Fibroblast of skin of left biceps (primary cell): ENCODE measurements at regions not wholly inside any gene's neighbourhood (a gene's known extent, or its start where the extent isn't known, plus 50 kb on each side); places are given as distances from the start of the nearest gene placed in this dataset.
"Not testable (repeated sequence)": the region's sequence is repeated elsewhere in the genome, so short reads cannot be mapped to it uniquely, and the experiment has no call there.

Experiments
- DNase-seq, 2 experiments: peaks; one replicate each; pipeline ENCODE4 v3.0.0-alpha.2; 2013; ENCODE audit warnings: low read depth in 2 of 2

DNA sequence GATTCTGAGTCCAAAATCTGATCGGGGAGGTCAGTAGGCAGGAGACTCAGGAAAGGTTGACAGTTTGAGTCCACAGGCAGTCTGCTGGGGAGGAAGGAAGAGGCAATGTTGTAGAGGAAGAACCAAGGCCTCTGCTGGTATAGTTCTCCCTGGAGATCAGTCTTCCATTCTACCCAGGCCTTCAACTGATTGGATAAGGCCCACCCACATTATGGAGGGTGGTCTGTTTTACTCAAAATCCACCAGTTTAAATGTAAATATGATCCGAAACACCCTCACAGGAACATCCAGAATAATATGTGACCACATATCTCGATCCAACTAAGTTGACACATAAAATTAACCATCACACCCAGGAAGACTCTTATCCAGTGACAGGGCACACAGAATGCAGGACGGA lies 425.3 kb upstream of the ZMIZ1 start:
- DNase-seq: no peak

DNA sequence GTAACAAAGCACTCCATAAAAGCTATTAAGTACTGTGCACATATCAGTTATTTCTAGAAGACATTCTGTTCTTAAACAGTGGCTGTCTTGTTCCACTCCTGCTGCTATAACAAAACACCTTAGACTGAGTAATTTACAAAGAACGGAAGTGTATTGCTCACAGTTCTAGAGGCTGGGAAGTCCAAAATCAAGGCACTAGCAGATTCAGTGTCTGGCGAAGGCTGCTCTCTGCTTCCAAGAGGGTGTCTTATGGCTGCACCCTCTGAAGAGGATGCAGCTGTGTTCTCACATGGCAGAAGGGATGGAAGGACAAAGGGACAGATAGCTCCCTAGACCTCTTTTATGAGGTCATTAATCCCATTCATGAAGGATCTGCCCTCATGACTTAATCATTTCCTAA lies 424.2 kb upstream of the ZMIZ1 start:
- DNase-seq: no peak

DNA sequence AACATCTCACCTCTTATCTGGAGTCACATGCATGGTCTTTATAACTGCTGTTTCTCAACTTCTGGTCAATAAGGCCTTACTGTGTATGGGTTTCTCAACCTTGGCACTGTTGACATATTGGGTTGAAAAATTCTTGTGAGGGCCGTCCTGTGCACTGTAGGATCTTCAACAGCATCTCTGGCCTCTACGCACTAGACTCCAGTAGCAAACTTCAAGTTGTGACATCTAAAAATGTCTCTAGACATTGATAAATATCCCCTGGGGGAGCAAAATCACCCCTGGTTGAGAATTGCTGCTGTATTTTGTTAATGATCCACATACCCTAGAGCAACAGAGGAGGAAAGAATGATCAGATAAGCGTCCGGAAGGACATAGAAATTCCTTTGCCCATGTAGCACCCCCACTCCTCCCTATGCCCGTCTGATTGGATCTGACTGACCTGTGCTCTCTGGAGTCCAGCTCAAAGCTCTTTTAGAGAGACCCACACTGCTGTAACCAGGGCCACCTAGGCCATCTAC lies 423.5 kb upstream of the ZMIZ1 start:
- no peak for DNase-seq

DNA sequence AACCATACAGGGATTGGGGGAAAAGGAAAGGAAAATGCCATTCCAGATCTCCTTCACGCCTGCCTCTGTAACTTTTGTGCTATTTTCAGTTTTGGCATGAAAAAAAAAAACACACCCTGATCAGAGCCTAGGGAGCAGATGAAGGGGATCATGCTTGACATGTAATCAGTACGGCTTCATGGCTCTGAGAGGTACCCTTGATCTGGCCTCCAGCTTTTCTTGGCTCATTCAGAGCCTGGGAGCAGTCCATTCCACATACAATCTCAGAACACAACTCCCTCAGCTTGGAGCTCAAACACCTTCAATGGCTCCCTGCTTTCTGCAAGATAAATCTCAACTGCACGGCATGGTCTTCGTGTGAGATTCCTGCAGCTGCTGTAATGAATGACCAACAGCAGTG lies 422.8 kb upstream of the ZMIZ1 start:
- DNase-seq: no peak

DNA sequence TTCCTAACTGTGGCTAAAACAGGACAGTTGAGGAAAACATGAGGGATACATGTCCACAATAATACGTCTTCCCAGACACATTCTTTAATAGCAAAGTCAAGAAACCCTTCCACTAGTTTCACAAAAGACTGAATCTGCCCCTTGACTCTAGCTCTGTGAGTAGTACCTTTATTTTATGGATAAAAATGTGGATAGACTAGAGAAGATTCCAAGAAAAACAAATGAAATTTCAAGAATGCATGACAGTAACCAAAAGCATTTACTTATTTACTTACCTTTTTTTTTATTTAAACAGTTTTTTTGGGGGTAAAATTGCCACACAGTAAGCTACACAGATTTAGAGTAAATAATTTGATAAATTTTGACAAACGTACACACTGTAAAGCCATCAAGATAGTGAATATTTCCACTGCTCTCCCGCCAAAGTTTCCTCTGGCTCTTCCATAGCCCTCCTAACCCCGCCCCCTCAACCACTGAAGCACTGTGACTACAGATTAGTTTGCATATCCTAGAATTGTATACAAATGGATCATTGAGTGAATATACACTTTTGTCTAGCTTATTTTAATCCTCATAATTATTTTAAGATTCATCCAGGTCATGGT lies 420.4 kb upstream of the ZMIZ1 start:
- DNase-seq: no peak

DNA sequence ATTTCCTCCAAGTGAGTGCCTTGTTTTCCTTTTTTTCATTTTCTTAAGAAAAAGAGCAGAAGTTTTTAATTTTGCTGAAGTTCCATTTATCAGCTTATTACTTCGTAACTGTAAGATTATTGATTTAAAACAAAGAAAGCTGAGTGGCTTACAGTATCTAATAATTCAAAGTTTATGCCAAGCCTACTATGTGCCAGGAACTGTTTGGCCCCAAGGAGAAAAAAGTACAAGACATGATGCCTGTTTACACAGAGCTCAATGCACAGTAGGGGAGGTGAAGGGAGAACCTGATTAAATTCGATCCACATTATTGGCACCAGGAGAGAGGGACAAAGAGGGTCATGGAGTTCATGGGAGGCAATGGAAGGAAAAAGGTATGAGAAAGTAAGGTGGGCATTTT lies 419.3 kb upstream of the ZMIZ1 start:
- DNase-seq: no peak

DNA sequence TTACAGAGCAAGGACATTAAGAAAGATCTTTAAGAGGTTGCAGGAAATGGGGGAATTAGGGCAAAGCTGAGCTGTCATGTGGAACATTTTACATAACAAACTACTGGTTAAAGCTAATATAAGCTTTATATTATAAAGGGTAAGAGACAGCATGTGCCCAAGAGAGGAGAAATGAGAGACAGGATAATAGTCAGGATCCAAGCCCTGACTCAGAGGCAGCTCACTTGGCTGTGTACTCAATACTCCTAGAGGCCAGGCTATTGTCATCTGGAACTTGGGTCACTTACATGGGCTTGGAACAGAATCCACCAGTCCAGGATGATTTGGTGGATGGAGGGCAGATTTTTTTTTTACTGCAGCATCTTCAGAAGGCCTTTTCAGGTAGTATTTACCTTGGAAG lies 418.6 kb upstream of the ZMIZ1 start:
- DNase-seq: no peak

DNA sequence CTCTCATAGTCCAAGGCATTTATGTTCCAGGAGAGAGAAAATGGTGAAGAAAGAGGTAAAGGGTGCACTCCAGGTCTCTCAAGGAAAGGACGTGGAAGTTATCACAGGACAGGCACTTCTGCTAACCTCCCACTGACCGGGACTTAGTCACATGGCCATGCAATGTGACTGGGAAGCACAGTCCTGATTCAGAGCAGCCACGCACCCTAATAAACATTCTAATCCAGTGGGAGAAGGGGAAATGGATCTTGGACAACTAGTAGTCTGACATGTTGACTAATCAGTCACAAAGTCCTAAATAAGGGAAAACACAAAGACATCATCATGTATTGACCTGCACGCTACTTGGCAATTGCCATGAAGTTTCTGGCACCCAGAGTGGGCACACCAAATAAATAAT lies 417.5 kb upstream of the ZMIZ1 start:
- DNase-seq: no peak

DNA sequence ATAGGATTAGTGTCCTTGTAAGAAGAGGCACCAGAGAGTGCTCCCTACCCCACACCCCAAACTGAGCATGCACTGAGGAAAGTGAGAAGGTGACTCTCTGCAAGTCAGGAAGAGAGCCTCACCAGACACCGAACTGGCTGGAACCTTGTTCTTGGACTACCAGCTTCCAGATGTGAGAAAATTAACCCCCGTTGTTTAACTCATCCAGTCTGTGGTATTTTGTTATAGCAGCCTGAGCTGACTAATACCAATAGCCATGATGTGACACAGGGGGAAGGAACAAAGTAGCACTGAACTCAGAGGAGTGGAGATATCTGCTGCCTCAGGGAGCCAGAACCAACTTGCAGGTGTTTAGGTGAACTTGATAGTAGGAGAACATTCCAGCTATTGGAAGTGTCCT lies 415.2 kb upstream of the ZMIZ1 start:
- DNase-seq: no peak

DNA sequence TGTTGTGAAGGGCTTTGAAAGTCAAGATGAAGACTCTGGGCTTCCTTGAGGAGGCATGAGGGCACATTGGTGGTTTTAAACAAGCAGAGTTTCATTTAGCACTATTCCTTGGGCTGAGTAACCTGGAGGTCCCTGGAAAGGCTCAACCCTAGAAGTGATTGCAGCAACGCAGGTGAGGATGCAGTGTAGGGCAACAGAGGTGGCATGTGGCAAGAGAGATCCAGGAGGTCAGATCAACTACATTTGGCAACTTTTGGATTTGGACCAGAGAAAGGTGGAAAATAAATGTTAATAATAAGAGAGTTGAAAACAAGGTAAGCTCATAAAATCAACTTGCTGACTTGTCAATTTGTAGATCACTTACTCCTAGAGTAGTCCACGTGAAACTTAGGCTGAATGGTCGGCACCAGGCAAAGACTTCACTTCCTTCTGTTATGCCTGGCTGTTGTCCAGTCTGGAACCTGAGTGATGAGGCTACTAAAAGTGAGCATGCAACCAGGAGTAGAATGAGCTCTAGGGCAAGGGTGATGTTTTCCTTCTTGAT lies 414.6 kb upstream of the ZMIZ1 start:
- DNase-seq: no peak

DNA sequence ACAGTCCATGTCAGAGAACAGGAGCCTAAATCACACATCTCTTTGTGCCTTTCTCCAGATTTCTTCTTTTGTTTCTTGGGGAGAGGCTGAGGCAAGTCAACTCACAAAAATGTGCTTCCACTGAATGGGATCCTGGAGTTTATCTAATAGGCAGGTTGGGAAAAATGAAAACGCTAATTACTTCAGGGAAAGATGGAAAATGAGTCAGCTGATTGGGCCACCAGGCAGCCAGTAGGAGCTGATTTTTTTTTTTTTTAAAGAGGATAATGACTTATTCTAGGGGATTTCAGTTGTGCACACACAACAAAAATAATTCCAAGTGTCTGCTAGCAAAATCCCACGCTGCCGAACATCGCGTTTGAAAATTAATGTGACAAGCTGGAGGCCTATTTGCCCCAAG lies 412.8 kb upstream of the ZMIZ1 start:
- DNase-seq: no peak

DNA sequence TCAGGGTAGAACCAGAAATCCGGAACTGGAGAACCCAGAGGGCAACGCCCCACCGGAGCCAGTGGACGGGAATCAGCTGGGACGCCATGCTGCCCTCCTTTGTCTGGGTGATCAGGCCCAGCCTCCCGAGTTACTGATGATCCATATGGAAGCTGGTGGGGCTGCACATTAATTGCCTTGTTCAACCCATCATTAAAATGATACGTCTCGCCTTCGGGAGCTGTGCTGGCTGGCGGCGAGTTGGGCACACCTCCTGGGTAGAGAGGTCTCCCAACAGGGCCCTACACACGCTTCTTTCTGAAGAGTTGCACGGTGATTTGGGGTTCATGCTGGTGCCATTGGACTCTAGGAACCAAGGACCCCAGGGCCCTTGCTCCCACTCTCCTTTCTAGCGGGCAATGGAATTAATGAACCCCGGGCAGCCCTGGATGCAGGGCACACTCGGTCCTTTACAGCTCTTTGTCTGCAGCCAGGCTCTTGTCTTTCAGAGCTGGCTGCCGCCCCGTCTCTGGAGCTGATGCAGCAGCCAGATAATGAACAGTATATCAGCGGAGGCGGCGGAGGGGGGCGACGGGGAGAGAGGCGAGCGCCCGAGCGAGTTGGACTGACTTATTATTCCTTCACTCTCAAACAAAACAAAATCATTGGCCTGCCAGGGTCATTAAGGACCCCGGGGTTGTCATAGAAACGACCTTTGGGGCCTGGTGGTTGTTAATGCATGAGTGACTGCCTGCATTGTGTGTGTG lies 412.2 kb upstream of the ZMIZ1 start:
- no peak for DNase-seq

DNA sequence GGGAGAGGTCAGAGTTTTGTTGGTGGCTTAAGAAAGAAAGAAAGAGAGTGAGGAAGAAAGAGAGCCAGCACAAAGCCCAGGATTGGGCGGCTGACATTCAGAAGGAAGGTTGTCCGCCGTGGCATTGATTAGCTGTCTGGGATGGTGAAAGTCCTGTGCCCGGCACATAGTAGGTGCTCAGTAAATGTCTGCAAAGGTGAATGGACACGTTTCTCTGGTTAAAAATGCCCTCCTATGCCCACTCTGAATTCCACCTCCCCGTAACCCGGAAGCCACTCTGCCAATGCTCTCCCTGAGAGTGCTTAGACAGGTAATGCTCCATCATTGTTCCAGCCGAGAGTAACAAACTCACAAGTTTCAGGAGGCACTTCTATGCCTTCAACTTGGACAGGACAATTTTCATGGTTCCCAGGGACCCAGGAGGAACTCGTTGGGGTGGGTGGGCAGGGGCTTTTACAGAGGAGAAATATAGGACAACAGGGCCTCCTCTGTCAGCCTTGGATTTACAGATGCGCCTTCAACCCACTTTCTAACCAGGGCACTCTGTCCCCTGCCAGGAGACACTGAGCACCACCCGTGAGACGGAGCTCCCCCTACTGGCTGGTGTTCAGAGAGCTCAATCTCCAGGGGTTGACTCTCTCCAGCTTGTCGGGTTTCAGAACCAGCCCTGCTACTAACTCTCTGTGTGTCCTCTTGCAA lies 411.5 kb upstream of the ZMIZ1 start:
- DNase-seq: peak in 1 of 2 experiments; percentile 19

DNA sequence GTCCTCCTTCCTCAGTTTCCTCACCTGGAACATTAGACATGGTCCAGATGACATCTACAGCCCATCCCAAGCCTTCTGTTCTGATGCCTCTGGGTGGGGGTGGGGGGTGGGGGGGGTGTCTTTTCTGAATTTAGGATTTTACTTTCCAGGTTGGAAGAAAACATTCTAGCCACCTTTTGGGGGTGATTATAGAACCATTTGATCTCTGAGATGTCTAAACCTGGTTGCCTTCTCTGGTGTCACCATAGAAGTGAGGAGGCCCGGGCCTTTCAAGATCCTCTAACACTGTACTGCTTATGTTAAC lies 411.0 kb upstream of the ZMIZ1 start:
- no peak for DNase-seq

DNA sequence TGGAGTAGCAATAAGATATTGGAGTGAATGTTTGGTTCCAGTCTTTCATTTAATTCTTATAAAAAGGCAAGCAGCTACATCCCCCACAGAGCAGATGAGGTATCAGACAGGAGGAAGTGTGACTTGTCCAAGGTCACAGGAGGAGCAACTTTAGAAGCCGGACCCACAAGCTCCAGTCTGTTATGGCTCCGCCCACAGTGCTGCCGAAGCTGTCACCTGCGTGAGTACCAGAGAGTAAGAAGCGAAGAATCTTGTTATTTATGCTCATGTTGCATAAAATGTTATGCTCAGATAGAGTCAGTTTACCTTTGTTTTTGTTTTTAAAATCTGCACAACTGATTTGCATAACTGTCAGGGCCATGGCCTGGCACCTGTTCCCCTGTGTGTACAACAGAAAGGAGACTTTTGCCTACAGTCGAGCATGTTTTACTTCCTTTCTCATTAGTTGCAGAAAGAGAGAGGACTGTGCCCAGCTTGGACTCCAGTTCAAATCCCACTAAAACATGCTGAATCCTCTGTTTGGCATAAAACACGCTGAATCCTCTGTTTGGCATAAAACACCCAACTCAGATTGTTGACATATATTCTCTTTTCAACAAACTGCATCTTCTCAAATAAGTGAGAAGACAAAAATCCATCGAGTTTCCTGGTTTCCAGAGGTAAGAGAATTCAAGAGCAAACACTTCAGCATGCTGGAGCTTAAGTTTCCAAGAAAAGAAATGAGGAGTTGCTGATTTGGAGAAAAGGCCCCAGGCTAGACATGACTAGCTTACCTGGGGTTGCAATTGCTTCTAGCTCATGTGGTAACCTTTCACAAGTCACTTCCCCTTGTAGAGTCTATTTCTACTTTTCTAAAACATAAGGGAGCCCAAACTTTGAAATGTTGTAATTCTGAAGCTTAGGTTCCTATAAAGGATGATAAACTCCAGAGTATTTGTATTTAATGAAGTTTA lies 409.8 kb upstream of the ZMIZ1 start:
- DNase-seq: no peak

DNA sequence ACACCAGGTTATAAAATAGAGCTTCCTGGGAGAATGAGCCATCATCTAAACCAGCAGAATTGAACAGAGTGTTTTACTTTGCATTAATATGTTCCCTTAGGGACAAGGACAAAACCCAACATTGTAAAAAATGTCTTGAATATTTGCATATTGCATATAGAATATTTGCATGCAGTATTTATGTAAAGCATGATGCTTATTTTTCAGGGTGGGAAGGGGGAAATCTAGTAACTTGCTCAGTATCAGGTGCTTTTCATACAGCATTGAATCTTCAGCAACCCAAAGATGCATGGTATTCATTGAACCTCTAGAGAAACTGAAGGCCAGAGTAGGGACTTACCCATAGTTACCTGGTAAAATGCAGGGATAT lies 409.2 kb upstream of the ZMIZ1 start:
- DNase-seq: no peak

DNA sequence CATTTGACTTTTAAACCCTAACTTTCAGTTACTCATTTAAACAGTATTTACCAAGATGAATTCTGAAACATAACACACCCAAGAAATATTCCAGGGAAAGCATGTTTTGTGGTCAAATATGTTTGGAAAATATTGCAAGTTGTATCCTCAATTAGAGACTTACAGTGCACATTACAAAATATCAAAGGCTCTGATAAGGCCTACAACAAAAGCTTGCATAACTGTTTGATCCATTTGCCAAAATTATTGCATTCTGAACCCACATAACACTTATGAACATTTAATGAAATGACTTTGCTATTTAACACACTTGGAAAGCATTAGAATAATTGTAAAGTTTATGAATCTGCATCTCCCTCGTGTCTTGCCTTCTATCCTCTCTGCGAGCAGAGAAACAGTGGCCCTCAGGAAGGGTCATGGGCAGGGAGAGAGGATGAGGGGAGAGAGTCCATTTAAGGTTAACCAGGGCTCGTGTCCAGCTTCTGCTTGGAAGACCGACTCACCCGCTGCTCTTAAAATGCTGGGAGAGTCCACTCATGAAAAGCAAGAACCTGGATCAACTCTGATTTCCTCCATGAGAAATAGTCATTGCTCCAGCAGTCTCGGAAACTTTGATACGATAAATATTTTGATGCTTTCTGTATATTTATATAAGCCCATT lies 408.2 kb upstream of the ZMIZ1 start:
- DNase-seq: no peak

DNA sequence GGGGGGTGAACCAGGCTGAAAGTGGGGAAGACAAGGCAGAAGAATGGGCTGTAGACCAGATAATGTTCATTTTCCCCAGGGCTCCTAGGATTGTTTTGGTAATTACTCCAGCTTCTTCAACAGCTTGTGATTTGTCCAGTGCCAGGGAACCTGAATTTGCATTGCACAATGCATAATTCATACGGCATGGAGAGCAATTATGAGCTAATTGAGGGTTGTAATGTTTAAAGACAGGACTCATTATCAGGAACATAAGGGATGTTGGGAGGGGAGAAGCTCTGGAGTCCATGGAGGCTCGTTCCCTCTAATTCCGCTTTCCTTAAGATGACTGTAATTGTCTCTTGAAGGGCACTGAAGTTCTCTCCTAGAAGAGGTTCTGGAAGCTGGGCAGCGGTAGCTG lies 405.0 kb upstream of the ZMIZ1 start:
- no peak for DNase-seq

DNA sequence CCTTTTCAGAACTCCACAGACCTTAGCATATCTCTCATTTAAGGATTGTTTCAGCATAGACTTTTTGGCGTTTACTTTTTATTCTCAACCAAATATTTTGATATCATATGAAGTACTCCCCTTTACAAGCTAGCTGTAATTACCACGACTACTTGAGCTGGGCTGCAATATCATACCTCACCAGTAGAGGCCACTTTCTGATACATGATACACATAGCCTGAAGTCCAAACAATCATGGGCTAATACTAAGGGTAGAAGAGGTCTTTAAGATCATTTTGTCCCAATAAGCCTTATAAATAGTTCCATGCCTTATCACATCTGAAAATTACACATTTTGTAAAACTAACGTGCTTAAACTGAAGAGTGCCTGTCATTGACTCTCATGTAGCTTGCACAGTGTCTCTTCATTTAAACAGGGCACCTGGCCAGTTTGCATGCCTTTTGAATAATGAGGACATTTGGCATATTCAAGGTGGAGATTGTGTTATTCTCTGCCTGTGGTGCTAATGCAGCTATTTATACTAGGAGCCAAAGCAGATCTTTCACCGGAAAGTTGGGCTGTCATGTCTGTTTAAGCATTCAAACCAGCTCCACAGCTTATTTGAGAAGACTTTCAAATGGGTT lies 403.7 kb upstream of the ZMIZ1 start:
- no peak for DNase-seq

DNA sequence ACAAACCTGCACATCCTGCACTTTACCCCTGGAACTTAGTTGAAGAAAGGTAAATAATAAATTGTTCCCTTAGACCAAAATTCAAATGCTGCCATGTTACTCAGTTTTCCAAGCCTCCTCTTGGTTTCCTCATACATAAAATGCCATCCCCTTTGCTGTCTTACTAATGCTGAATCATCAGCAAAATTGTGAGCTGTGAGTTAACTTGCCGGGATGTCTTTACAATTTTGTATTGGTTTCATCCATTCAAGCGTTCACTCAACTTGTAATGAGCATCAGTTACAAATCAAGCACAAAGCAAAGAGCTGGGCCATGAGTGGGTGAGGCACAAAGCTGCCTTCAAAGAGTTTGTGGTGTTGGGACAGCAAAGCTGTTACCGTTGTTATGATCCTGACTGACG lies 395.8 kb upstream of the ZMIZ1 start:
- peak in 1 of 2 experiments; percentile 22 for DNase-seq

DNA sequence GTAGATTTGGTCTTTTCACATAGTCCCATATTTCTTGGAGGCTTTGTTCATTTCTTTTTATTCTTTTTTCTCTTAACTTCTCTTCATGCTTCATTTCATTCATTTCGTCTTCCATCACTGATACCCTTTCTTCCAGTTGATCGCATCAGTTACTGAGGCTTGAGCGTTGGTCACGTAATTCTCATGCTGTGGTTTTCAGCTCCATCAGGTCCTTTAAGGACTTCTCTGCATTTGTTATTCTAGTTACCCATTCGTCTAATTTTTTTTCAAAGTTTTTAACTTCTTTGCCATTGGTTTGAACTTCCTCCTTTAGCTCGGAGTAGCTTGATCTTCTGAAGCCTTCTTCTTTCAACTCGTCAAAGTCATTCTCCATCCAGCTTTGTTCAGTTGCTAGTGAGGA lies 387.6 kb upstream of the ZMIZ1 start:
- DNase-seq: not testable (repeated sequence)
